ENCODE measurements at regions not wholly inside any gene's neighbourhood (a gene's known extent, or its start where the extent isn't known, plus 50 kb on each side); places are given as distances from the start of the nearest gene placed in this dataset.

GRCh38 chr13:50577806-50578205, 265.7 kb downstream of the DLEU7 start:
- Mint-ChIP-seq H3K36me3 (ENCODE audit: insufficient read depth in 1 of 3, low read depth in 3 of 3) (no peaks in the 10 kb centered on the region), H3K9me3 (no peaks in the 10 kb centered on the region), H3K4me3 (no peak overlapping the region), H3K27ac (no peak overlapping the region), H3K27me3 (ENCODE audit: low read depth) (no peaks in the 10 kb centered on the region), H3K4me1 (peaks cover 8 to 11% of the 10 kb centered on the region in 2 experiments; a peak in 3 of 4 replicates)
- Histone ChIP-seq H2BK120ac (ENCODE audit: low read depth, low read length, poor library complexity, severe bottlenecking) (no peak overlapping the region), H3K23ac (ENCODE audit: insufficient read length, low read depth, low read length) (no peak overlapping the region), H3K9me3 (ENCODE audit: control insufficient read depth, low read depth, low read length) (no peaks in the 10 kb centered on the region), H3K14ac (ENCODE audit: insufficient read depth, low read length) (no peak overlapping the region), H4K20me1 (ENCODE audit: control insufficient read depth, insufficient read depth, insufficient read length) (no peaks in the 10 kb centered on the region), H2AK5ac (ENCODE audit: insufficient read length, low read length) (no peak overlapping the region), H3K18ac (ENCODE audit: insufficient read length, low read depth, low read length) (no peak overlapping the region), H3K4me1 (ENCODE audit: insufficient read depth, low read length) (no peaks in the 10 kb centered on the region; the same call in 1 of the 2 replicates), H3K9ac (ENCODE audit: extremely low read depth, insufficient read length, low read length) (no peak overlapping the region), H3K27ac (ENCODE audit: insufficient read length, low read depth, low read length) (no peak overlapping the region), H3K4ac (ENCODE audit: low read depth, low read length) (no peak overlapping the region), H2BK15ac (ENCODE audit: low read depth, low read length) (no peak overlapping the region), H3K27me3 (ENCODE audit: insufficient read depth, low read length) (no peaks in the 10 kb centered on the region), H2AFZ (ENCODE audit: low read length) (no peak overlapping the region), H3K56ac (ENCODE audit: insufficient read length, low read depth, low read length) (no peak overlapping the region), H3K4me2 (ENCODE audit: insufficient read depth, insufficient read length, low read length) (no peak overlapping the region), H3T11ph (ENCODE audit: low read length) (no peak overlapping the region), H3K23me2 (ENCODE audit: insufficient read length, low read depth, low read length, poor library complexity, severe bottlenecking) (no peaks in the 10 kb centered on the region), H4K91ac (ENCODE audit: insufficient read length, low read depth, low read length) (no peak overlapping the region), H4K5ac (ENCODE audit: insufficient read length, low read depth, low read length) (no peak overlapping the region), H3K79me2 (ENCODE audit: insufficient read depth, low read length) (no peaks in the 10 kb centered on the region), H2BK12ac (ENCODE audit: insufficient read length, low read depth, low read length) (no peak overlapping the region), H3K79me1 (ENCODE audit: insufficient read depth, low read depth, low read length, poor library complexity, severe bottlenecking) (no peaks in the 10 kb centered on the region), H4K8ac (replicated peaks; ENCODE audit: insufficient read length, low read depth, low read length) (no peak overlapping the region), H2BK20ac (ENCODE audit: low read depth, low read length, poor library complexity, severe bottlenecking) (no peak overlapping the region), H2BK5ac (ENCODE audit: insufficient read length, low read length) (no peak overlapping the region)
- WGBS (ENCODE audit: extremely low coverage, insufficient read length, low lambda C conversion rate), result no CpG with 5 or more reads among the region's 2 CpGs
- no peak for DNase-seq
- TF ChIP-seq, protein P1, sequence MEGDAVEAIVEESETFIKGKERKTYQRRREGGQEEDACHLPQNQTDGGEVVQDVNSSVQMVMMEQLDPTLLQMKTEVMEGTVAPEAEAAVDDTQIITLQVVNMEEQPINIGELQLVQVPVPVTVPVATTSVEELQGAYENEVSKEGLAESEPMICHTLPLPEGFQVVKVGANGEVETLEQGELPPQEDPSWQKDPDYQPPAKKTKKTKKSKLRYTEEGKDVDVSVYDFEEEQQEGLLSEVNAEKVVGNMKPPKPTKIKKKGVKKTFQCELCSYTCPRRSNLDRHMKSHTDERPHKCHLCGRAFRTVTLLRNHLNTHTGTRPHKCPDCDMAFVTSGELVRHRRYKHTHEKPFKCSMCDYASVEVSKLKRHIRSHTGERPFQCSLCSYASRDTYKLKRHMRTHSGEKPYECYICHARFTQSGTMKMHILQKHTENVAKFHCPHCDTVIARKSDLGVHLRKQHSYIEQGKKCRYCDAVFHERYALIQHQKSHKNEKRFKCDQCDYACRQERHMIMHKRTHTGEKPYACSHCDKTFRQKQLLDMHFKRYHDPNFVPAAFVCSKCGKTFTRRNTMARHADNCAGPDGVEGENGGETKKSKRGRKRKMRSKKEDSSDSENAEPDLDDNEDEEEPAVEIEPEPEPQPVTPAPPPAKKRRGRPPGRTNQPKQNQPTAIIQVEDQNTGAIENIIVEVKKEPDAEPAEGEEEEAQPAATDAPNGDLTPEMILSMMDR (conservative IDR thresholded peaks at IDR 0.05), result no peak

Measured in H9 (cell line).